ENCODE measurements at regions not wholly inside any gene's neighbourhood (a gene's known extent, or its start where the extent isn't known, plus 50 kb on each side); places are given as distances from the start of the nearest gene placed in this dataset.

DNA sequence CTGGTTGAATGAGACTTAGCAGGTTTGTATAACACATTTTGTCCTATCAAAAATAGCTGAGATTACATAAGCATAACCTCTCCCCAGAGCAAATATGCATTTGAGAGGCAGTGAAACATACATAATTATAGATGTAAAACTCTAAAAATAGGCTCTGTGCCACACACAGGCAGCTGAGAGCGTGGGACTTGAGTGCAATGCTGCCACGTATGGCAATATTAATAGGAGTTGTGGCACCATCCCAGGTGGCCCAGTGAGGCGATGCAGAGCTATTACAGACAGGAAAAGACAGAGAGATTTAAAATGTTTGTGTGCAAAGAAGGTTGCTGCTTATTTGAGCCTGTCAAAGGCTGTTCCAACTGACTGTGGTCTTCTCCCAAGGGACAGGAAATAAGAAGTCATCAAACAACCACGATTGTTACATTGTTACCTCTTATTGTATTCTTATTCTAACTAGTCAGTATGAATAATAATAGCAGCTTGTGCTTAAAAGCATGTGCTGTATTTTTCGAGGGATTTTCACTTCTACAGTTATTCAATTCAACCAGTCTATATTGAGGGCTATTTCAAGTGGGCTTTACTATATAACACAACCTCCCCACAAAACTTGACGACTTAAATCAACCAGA lies 116.5 kb downstream of the SALL1 start:
- Histone ChIP-seq H3K27me3 (peaks cover 0 to 10% (median 0%) of the 10 kb centered on the region in 9 donors), H3K9me3 (no peaks in the 10 kb centered on the region), H3K4me3 (no peak overlapping the region), H3K36me3 (no peaks in the 10 kb centered on the region), H3K27ac (no peak overlapping the region), H3K4me1 (peaks cover 0 to 6% (median 0%) of the 10 kb centered on the region in 12 donors)
- TF ChIP-seq POLR2A (IDR thresholded peaks at IDR 0.05) = no peak
- TF ChIP-seq, protein P1, sequence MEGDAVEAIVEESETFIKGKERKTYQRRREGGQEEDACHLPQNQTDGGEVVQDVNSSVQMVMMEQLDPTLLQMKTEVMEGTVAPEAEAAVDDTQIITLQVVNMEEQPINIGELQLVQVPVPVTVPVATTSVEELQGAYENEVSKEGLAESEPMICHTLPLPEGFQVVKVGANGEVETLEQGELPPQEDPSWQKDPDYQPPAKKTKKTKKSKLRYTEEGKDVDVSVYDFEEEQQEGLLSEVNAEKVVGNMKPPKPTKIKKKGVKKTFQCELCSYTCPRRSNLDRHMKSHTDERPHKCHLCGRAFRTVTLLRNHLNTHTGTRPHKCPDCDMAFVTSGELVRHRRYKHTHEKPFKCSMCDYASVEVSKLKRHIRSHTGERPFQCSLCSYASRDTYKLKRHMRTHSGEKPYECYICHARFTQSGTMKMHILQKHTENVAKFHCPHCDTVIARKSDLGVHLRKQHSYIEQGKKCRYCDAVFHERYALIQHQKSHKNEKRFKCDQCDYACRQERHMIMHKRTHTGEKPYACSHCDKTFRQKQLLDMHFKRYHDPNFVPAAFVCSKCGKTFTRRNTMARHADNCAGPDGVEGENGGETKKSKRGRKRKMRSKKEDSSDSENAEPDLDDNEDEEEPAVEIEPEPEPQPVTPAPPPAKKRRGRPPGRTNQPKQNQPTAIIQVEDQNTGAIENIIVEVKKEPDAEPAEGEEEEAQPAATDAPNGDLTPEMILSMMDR (IDR thresholded peaks at IDR 0.05) = no peak
- 25 to 33% (median 32%) methylated on average over 6 of the region's 6 CpGs for WGBS, 4 donors
- DNase-seq (peak in 1 of 5 donors; percentile 33), ATAC-seq (peak in 2 of 4 donors; percentile 49 to 78)
- intact Hi-C loops (cut with DNase I) = no loop called here

- TF ChIP-seq, protein P1 (IDR thresholded peaks at IDR 0.05) = no peak
- TF ChIP-seq POLR2A (IDR thresholded peaks at IDR 0.05) = no peak
- WGBS, 4 donors = 88 to 90% (median 89%) methylated on average over 4 of the region's 4 CpGs
- intact Hi-C loops (cut with DNase I) = no loop called here
Observed at GRCh38 chr16:51031598-51031997, 119.5 kb downstream of the SALL1 start.

DNA sequence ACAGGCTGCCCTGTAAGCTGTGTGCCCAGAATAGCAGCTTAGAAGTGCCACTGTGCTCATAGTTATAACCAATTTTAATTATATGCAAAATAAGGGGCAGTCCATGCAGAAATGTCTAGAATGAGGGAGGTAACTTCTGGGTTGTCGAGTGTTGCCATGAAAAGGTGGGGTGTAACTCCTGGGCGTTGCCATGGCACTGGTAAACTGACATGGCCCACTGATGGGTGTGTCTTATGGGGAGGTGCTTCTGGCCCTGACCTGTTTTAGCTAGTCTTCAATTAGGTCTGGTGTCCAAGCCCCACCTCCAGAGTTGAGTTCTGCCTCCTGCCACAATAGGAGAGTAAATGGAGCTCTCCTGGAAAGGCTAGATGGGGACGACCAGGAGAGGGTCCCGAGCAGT lies 120.6 kb downstream of the SALL1 start:
- 48 to 71% (median 64%) methylated on average over 3 to 4 of the region's 4 CpGs for WGBS, 4 donors
- TF ChIP-seq, protein P1 (IDR thresholded peaks at IDR 0.05) = no peak
- no peak for TF ChIP-seq POLR2A (IDR thresholded peaks at IDR 0.05)
- Histone ChIP-seq H3K4me1 (peaks cover 0 to 6% (median 0%) of the 10 kb centered on the region in 12 donors), H3K27me3 (peaks cover 0 to 9% (median 0%) of the 10 kb centered on the region in 9 donors), H3K9me3 (no peaks in the 10 kb centered on the region), H3K27ac (no peak overlapping the region), H3K4me3 (no peak overlapping the region), H3K36me3 (no peaks in the 10 kb centered on the region)
- intact Hi-C loops (cut with DNase I) = no loop called here
- ATAC-seq = no peak
- DNase-seq = no peak

More at GRCh38 chr16:51031598-51031997, 119.5 kb downstream of the SALL1 start:
- H3K9me3 ChIP-seq = no peaks in the 10 kb centered on the region
- H3K27ac ChIP-seq = no peak overlapping the region
- no peaks in the 10 kb centered on the region for H3K36me3 ChIP-seq
- DNase-seq (no peak), ATAC-seq (no peak)
- no peak overlapping the region for H3K4me3 ChIP-seq
- H3K4me1 ChIP-seq = peaks cover 0 to 6% (median 0%) of the 10 kb centered on the region in 12 donors
- H3K27me3 ChIP-seq = peaks cover 0 to 5% (median 0%) of the 10 kb centered on the region in 9 donors

- no peaks in the 10 kb centered on the region for H3K9me3 ChIP-seq
- intact Hi-C loops (cut with DNase I) = no loop called here
- no peaks in the 10 kb centered on the region for H3K4me1 ChIP-seq
- no peak overlapping the region for H3K4me3 ChIP-seq
- ATAC-seq (no peak), DNase-seq (no peak)
- H3K27me3 ChIP-seq = peaks cover 0 to 12% (median 0%) of the 10 kb centered on the region in 9 donors
- H3K36me3 ChIP-seq = no peaks in the 10 kb centered on the region
- H3K27ac ChIP-seq = no peak overlapping the region
- WGBS, 4 donors = 42 to 49% (median 46%) methylated on average over 4 of the region's 4 CpGs
- TF ChIP-seq, protein P1 (IDR thresholded peaks at IDR 0.05) = no peak
- no peak for TF ChIP-seq POLR2A (IDR thresholded peaks at IDR 0.05)
Observed at GRCh38 chr16:51025588-51026290, 125.3 kb downstream of the SALL1 start.

All from heart left ventricle (tissue), 16 donors.